Cardiac septum (tissue), 1 donor: ENCODE measurements at regions not wholly inside any gene's neighbourhood (a gene's known extent, or its start where the extent isn't known, plus 50 kb on each side); places are given as distances from the start of the nearest gene placed in this dataset.

Experiments used
- DNase-seq: peaks from one replicate; pipeline ENCODE4 v3.0.0-alpha.2; 2020; ENCODE audit warnings: low spot score
- intact Hi-C: fragments of 100-400 bp; cut with DNase I; formaldehyde crosslinking; loops from one replicate; pipeline ENCODE4 v1.14.0; 2022
- donor health status: DM: no; HTN: no; CAD: no.

DNA sequence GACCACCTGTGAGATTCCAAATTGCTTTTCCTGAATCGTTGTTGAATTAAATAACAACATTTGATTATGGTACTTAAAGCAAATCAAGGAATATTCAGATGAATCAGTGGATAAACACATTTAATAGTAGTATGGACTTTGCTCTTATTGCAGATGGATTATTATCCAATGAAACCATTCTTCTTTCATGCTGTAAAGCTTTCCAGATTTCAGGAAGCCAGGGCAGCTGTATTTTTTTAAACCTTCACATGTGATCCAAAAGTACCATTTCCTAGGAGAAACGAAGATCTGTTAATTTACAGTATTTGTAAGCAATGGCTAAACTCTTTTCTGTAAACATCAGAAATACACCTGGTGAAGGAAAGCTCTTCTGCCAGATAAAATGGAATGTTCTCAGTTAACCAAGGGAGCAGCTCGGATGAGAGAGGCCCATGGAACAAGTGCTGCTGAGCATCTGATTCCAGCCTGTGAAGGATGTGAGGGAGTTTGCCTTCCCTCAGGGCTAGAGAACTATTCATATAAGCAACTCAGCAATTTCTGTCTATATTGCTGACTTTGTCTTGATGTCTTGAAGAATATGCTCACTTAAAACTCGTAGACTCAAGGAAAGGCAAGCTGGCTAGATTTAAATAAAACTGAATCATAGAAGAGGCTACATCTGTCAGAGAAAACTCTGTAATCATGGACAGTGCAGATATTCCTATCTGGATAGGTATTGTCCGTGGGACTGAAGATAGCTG is 94.4 kb upstream of the LIMCH1 start:
- DNase-seq, result no peak

DNA sequence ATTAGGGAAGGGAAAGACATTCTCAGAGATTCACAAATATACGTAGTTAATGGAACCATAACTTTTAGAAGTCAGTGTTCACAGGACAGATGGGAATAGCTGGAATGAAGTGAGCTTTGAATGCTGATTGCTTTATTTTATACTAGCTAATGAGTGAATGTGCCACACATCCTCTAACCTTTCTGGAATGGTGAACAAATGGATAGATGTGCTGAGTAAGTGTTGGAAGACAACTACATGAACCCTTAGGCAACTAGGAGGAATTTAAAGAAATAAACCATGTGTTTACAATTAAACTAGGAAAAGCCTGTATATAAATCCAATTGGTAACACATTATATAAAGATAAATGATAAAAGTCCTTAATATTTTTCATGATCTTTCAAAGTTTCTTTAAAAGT is 91.6 kb upstream of the LIMCH1 start:
- intact Hi-C loops, result no loop called here
- DNase-seq, result no peak

More for the DNA sequence above, 94.4 kb upstream of the LIMCH1 start:
- intact Hi-C loops, result no loop called here

DNA sequence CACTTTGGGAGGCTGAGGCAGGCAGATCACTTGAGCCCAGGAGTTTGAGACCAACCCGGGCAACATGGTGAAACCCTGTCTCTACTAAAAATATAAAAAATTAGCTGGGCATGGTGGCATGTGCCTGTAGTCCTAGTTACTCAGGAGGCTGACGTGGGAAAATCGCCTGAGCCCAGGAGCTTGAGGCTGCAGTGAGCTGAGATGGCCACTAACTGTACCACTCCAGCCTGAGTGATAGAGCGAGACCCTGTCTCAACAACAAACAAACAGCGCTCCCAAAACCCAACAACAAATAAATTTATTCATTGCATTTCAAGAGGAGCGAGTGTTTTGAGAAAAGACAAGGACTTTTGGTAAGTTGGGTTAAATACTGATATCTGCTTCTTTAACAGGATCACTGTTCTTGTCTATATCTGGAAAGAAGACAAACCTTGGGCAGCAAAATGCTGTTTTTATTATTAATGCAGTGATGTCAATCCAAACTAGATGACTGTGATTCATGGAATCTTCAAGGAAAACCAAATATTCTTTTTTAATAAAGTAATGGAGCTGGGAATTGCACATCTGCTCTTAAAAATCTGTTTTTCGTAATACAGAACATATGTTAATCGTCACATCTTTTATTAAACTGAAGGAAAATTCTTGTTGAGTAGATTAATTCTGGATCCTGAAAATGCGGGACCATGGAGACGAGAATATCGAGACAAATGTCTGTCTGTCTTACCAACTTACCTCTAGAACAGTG is 90.8 kb upstream of the LIMCH1 start:
- no peak for DNase-seq
- intact Hi-C loops, result no loop called here

DNA sequence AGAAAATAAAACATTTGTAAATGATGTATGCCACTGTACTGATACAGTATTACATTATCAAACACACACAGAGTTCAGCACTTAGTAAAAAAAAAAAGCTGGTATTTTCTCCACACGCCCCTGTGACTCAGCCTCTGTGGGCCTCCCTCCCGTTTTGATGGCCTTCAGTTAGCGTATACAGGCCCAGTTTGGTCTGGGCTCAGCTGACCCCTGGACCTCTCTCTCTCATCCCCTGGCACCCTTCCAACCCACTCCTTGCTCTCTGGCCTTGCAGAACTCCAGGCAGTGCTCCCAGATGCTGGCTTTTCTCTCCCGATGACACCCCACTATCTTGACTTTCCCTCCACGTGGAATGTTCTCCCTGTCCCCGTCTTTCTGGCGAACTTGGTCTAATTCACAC is 89.0 kb upstream of the LIMCH1 start:
- intact Hi-C loops, result no loop called here
- DNase-seq, result no peak

DNA sequence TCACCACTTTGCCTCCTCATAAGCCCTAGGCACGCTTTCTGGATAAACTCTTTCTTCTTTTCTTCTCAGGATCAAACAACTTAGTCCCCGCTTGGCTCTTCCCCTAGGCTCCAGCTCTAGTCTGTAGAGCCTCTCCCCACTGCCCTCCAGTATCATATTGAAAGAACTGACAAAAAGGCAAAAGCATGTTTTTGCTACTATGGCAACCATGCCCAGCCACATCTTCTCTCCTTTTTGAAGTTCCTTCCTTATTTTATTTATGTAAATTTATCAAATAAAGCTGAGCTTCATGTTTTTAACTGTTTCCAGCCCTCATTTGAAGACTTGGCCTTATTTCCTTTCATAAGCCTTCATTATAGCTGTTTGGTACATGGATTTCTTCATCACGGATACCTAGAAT is 86.0 kb upstream of the LIMCH1 start:
- DNase-seq, result no peak
- intact Hi-C loops, result no loop called here

DNA sequence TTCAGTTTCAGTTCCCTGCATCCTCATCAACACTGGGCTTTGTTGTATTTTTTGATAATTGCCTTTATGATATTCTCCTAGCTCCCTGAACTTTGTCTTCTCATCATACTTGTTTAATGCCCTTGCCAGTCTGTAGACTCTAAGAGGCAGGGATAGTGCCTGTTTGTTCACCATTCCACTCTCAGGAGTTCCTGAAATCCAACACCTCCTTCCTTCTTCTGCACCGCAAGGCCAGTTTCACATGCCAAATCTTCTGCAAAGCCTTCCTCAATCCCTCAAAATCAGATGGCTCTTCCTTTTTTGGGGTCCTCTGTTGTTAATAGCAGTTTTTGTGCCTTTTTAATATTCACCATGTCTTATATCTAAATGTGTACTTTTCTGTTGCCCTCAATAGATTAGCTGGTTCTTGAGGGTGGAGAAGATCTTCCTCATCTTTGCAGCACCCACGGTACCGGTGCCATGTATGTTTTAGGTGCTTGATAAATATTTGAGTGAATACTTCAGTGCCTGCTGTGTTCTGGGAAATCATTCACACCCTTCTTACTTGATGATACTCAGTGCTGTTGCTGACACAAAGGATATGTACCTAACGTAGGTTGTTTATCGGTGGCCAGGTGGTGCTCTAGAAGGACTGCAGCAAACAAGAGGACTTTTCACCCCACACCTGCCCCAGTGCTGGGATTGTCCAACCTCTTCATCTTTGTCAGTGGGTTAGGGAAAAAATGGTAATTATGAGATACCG is 85.3 kb upstream of the LIMCH1 start:
- intact Hi-C loops, result no loop called here
- DNase-seq, result no peak

DNA sequence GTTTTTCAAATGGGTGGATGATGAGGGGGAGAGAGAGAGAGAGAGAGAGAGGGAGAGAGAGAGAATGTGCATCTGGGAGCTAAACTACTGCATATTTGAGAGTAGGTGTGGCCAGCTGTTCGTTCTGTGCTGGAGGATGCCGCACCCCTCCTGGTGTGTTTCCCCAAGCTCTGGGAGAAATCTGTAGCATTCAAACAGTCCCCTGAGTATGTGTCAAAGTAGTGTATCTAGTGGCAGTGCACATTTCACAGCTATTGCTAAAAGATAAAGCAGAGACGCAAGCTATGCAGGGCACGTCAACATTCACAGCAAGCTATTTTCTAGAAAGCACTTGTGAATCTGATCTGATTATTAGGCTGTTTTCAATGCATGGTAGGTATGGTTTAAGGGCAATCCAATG is 83.5 kb upstream of the LIMCH1 start:
- DNase-seq, result no peak
- intact Hi-C loops, result no loop called here

DNA sequence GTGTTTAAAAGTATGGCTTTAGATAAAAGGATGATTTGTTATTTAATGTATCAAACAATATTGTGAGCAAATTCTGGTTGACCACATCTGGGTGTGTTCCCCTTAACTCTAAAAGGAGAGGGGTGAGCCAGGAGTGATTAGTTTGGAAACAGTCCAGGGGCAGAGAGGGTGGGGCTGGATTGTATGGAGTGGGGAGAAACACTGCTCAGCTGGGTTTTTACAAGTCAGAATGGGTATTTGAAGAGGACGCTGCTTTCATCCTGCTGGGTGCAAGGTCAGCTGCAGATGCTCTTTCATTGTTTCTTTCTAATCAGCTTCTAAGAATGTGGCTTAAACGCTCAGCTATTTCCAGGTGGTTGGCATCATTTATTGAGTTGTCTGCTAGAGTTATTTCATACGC is 82.8 kb upstream of the LIMCH1 start:
- DNase-seq, result no peak
- intact Hi-C loops, result no loop called here

DNA sequence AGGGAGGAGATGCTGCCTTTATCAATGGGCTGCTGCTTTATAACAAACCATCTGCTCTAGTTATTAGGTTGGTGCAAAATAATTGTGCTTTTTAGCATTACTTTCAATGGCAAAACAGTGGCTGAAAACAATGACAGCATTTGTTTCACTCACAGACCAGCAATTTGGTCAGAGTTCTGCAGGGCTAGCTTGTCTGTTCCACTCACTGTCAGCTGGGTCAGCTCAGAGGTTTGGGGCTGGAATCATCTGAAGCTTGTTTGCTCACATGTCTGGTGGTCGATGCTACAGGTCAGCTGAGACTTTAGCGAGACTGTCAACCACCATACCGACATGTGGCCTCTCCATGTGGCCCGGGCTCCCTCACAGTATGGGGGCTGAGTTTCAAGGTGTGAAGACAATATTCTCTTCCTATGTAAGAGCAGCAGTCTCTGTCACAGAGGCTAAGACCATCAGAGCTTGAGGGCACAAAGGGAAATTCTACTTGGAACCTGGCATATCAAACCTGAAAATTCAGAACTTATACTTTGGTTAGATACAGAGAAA is 81.3 kb upstream of the LIMCH1 start:
- intact Hi-C loops, result no loop called here
- DNase-seq, result no peak

DNA sequence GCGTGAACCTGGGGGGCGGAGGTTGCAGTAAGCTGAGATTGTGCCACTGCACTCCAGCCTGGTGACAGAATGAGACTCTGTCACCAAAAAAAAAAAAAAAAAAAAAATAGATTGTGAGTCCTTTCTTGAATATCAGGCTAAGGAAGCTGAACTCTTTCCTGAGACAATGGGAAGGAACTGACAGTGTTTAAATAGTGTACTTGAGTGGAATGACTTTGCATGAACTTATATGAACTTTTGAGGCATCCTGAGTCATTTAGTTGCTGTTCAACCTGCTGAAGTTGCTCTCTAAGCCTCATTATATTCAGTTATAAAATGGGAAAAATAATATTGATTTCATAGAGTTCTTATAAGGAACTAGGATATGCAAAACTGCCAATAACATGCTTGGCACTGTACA is 79.3 kb upstream of the LIMCH1 start:
- intact Hi-C loops, result no loop called here
- no peak for DNase-seq

DNA sequence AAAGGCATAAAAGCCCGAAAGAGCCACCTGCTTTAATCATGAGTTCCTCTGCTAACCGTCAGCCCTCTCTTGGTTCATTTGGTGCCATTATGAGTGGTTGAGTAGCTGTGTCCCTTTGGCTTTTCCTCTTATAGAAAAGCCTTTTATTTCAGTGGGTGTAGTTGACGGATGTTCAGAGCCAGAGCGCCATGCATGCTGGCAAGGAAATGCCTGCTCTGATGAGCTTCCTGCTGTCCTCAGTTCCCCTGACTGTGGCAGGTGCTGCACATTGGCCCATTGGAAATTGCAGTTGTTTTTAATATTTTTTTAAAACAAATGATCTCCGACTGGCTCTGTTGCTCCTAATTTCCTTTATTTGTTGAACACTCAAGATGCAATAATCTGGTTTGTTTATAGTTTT is 77.3 kb upstream of the LIMCH1 start:
- intact Hi-C loops, result no loop called here
- no peak for DNase-seq

DNA sequence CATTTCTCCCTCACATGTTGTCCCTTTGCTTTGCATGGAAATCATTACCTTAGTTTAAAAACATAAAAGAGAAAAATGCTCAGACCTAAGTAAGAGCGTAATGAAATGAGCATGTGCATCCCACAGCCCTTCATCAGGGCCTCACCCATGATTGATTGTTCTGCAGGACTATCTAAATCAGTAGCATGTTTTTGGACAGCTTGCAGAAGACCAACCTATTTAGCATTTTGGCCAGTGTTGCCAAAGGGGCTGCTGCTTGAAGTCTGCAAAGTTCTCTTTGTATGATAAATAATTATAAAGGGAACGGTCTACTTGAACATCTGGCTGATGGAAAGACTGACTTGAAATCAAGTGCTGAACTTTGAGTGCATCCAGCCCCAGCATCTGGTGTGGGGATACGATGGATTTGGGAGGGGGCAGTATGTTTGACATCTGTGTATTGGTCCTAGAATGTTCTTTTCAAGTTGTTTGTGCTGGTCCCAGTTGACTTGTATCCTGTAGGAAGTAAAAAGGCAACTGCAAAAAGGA is 76.1 kb upstream of the LIMCH1 start:
- intact Hi-C loops, result no loop called here
- no peak for DNase-seq

DNA sequence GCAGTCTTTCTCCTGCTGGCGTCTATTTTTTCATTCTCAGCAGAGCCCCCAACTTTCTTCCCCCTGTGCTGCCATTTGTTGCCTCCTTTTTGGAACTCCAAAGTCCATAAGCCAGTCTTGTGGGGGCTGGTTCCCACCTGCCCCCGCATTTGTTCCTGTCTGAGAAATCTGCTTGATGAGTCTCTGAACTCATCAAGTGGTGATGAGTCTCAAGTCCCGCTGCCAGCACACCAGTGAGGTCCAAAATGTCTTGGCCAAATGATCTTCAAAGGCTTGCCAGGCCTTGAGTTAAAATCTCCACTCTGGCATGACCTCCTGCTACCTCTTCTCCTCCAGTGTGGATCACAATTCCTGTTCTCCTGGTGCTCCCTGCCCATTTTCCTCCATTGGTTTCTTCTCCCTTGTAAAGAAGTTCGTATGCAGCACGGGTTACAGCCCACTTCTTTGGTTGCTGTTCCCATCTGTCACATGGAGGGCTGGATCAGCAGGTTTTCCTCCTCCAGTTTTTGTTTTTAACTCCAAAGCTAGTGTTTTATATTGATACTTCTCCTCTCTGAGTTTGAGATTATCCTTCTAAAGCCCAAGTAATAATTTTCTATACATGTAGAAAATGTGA is 72.7 kb upstream of the LIMCH1 start:
- intact Hi-C loops, result no loop called here
- DNase-seq, result no peak

DNA sequence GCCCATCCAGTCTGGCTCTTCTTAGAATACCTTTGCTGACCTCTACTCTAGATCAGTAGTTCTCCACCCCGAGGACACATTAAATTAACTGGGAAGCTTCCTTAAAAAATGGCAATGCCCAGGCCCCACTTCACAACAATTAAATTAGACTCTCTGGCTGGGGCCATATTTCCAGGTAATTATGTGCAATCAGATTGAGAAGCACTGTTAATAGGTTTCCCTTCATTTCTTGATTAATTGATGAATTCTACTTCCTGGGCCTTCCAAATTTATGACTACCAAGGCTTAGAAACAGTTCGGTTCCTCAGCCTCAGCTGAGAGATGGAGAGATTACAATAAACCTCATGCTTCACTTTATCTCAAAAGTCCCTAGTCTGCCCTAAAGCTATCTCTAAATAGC is 71.7 kb upstream of the LIMCH1 start:
- intact Hi-C loops, result no loop called here
- DNase-seq, result no peak

DNA sequence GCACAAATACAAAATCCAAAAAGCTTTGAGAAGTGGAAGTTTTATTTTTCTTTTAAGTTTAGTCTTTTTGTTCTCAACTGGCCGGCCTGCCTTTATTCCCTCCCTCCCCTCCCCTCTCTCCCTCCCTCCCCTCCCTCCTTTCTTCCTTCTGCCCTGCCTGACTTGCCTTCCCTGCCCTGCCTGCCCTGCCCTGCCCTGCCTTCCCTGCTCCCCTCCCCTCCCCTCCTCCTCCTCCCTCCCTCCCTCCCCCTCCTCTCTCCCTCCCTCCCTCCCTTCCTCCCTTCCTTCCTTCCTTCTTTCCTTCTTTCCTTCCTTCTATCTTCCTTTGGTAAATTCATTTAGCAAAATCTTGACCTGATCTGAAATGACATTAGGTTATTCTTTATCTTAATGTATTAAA is 69.8 kb upstream of the LIMCH1 start:
- no peak for DNase-seq
- intact Hi-C loops, result no loop called here

DNA sequence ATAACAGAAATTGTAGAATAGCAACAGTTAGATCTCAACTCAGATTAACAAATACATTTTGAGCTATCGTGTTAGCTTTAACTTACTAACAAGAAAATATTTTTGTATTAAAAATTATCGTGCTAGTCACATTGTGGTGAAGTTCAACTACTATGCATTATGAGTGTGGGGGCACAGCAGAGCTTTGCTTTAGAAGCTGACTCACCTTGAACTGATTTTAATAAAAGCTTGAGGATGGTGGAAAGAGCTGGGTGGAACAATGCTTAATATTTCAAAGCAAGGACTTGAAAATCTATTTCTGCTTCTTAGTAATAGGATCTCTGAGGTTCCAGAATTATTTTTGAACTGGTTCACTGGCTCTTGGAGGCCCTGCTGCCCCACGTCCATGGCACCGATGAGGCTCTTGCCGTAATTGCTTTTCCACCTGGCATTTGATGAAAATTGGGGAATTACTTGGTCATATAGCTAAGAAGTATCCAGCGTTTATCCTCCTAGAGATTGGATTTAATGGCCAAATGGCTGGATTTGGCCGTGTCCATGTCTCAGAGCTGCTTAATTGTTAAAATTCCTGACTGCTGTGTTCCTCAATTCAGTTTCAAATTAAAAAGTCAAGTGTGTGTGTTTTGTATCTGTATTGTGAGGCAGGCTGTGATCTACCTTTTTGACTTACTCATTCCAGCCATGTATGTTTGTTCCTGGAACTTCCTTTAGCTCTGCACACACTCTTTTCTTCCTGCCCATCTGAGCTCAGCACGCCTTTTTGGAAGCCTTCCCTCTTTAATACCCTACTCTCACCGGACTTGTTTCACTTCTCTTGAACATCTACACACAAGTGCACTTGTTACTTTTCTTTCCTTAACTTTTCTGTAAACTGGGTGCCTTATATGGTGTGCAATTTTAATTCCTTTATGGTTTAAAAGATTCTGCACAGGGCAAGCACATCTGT is 66.6 kb upstream of the LIMCH1 start:
- DNase-seq, result no peak
- intact Hi-C loops, result no loop called here

DNA sequence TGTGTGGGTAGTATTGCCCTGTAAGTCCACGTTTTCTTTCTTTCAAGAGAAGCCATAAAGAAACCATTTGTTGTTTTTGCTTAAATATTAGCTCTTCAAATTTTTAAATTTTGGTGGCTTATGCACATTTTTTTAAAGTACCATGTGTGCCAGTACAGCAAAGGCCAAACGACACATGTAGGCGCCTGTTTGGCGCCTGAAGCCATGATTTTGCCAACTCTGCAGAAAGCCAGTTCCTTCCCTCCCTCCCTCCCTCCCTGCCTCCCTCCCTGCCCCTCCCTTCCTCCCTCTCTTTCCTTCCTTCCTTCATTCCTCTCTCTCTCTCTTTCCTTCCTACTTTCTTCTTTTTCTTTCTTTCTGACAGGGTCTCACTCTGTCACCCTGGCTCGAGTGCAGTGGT is 65.9 kb upstream of the LIMCH1 start:
- intact Hi-C loops, result no loop called here
- DNase-seq, result no peak

DNA sequence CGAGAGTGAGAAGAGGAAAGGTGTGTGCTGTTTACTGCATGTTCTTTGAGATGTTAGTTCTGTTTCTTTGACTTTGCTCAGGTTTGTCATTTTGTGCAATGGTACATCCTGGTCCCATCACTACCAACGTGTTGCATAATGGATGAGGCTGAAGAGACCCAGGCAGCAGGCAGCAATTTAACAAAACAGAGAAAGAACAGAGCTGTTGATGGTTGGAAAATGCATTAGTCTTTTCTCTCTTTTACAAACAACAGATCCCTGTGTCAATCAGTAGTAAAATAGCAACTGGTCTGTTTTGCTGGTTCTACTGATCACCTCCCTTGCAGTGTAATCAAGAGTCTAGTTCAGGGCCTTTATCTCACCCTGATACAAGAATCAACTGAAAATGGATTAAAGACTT is 64.8 kb upstream of the LIMCH1 start:
- intact Hi-C loops, result no loop called here
- DNase-seq, result no peak

DNA sequence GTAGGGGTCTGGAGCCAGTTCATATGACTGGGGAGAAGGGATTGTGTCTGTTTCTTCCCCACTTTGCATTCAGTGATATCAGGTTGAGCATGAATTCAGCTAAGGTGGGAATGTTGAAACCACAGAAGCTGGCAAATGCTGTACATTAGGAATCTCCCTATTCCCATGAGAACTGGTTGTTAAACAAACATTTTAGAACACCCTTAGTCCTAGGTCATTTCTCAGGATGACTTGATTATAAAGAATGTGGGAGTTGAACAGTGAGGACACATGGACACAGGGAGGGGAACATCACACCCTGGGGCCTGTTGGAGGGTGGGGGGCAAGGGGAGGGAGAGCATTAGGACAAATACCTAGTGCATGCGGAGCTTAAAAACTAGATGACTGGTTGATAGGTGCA is 62.6 kb upstream of the LIMCH1 start:
- no peak for DNase-seq
- intact Hi-C loops, result no loop called here
